OCI-LY7 (cell line): ENCODE measurements at regions not wholly inside any gene's neighbourhood (a gene's known extent, or its start where the extent isn't known, plus 50 kb on each side); places are given as distances from the start of the nearest gene placed in this dataset.

Experiments used
- CTCF ChIP-seq: fragments of 200-600 bp; sonication (generic); conservative IDR thresholded peaks from 2 replicates; pipeline ENCODE4 v1.5.1; 2014; ENCODE audit warnings: mild to moderate bottlenecking, antibody characterized with exemption, low read length, moderate library complexity, mixed read lengths
- EZH2phosphoT487 ChIP-seq: fragments of 200-600 bp; sonication (generic); IDR thresholded peaks from 2 replicates; pipeline ENCODE4 v1.6.1; 2018; ENCODE audit warnings: low read depth, borderline replicate concordance, mild to moderate bottlenecking, mixed run types, antibody characterized with exemption, low read length, moderate library complexity, mixed read lengths

DNA sequence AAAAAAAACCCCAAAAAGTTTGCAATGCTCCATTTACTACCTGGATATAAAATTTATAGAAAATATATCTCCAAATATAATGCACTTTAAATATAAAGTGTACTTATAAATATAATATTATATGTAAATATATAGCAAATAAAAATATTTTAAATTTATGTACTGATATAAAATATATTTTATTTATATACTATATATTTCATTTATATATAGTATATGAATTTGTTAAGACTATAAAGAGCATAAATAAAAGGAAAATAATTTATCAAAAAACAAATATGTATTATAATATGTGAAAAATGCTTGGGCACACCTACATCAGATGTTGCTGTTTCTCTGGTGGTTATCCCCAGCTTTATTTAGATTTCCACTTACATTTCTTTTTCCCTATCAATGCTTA is 71.0 kb upstream of the ZBTB18 start:
- TF ChIP-seq CTCF (no peak), EZH2phosphoT487 (no peak)
